GM21825 (cell line): ENCODE measurements at regions not wholly inside any gene's neighbourhood (a gene's known extent, or its start where the extent isn't known, plus 50 kb on each side); places are given as distances from the start of the nearest gene placed in this dataset.

Experiments used
- ATAC-seq: cut with Tn5 transposase; IDR thresholded peaks from one replicate; pipeline ENCODE4 v1.9.1; 2021; ENCODE audit warnings: mild to moderate bottlenecking, moderate library complexity; ENCODE audit not compliant: unreplicated experiment

DNA sequence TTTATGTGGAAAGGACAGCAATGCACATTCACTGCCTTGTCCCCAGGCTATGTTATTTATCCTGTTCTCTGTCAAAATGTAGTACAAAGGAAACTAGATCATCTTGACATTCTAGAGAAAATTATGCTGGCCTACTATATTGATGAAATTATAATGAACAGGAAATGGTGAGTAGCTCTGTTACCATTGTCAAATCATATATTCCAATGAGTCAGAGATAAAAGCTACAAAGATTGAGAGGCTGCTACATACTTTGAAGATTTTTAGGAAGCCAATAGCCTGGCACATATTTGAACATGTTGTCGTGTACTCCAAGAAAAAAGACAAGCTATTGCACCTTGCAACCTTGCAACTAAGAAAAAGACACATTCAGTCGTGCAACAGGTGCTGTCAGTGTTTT is 52.7 kb upstream of the TET2 start:
- ATAC-seq = no peak
